ENCODE measurements at regions not wholly inside any gene's neighbourhood (a gene's known extent, or its start where the extent isn't known, plus 50 kb on each side); places are given as distances from the start of the nearest gene placed in this dataset.

GRCh38 chr9:2524601-2525000 is 97.0 kb upstream of the VLDLR start:
- no peak for TF ChIP-seq CTCF (IDR thresholded peaks at IDR 0.05)
- TF ChIP-seq ZFX (IDR thresholded peaks at IDR 0.05; ENCODE audit: borderline replicate concordance), result no peak

All from 22Rv1 (cell line).